Prostate gland (tissue), 2 donors: ENCODE measurements at regions not wholly inside any gene's neighbourhood (a gene's known extent, or its start where the extent isn't known, plus 50 kb on each side); places are given as distances from the start of the nearest gene placed in this dataset.
"Not testable (repeated sequence)": the region's sequence is repeated elsewhere in the genome, so short reads cannot be mapped to it uniquely, and the experiment has no call there.

Source experiments
- POLR2AphosphoS5 ChIP-seq: sonication (generic); formaldehyde crosslinking; IDR thresholded peaks from one replicate; pipeline ENCODE4 v1.6.1; 2017; ENCODE audit warnings: antibody characterized with exemption
- TF ChIP-seq, protein P1 (sequence below), 4 experiments: fragments of 200-600 bp in 2 of 4; fragments of 450-650 bp in 2 of 4; sonication (generic) in 2 of 4; IDR thresholded peaks; 1 replicate in 3 of 4; 2 replicates in 1 of 4; pipeline ENCODE4 v1.5.1; 2016 to 2019; ENCODE audit warnings: antibody characterized with exemption in 4 of 4, mild to moderate bottlenecking in 2 of 4, moderate library complexity in 2 of 4

- TF ChIP-seq, protein P1, sequence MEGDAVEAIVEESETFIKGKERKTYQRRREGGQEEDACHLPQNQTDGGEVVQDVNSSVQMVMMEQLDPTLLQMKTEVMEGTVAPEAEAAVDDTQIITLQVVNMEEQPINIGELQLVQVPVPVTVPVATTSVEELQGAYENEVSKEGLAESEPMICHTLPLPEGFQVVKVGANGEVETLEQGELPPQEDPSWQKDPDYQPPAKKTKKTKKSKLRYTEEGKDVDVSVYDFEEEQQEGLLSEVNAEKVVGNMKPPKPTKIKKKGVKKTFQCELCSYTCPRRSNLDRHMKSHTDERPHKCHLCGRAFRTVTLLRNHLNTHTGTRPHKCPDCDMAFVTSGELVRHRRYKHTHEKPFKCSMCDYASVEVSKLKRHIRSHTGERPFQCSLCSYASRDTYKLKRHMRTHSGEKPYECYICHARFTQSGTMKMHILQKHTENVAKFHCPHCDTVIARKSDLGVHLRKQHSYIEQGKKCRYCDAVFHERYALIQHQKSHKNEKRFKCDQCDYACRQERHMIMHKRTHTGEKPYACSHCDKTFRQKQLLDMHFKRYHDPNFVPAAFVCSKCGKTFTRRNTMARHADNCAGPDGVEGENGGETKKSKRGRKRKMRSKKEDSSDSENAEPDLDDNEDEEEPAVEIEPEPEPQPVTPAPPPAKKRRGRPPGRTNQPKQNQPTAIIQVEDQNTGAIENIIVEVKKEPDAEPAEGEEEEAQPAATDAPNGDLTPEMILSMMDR (IDR thresholded peaks at IDR 0.05) = not testable (repeated sequence)
- not testable (repeated sequence) for TF ChIP-seq POLR2AphosphoS5
Measured at GRCh38 chr20:28602006-28602402, 2655.5 kb upstream of the DEFB115 start.
